CD4-positive, alpha-beta T cell (primary cell): ENCODE measurements at regions not wholly inside any gene's neighbourhood (a gene's known extent, or its start where the extent isn't known, plus 50 kb on each side); places are given as distances from the start of the nearest gene placed in this dataset.
"Not testable (repeated sequence)": the region's sequence is repeated elsewhere in the genome, so short reads cannot be mapped to it uniquely, and the experiment has no call there.

Experiments
- ATAC-seq: fragments of 200-7000 bp; cut with Tn5 transposase; one replicate; pipeline ENCODE4 v1.10.0; 2022; ENCODE audit warnings: mild to moderate bottlenecking; ENCODE audit not compliant: poor library complexity
- CTCF ChIA-PET: fragments of 350-600 bp; sonication (Branson Sonifier 250); formaldehyde crosslinking; loops from one replicate; lab custom pipeline; 2021; ENCODE audit warnings: antibody characterized with exemption, inconsistent platforms; lab: Charles Lee
- POLR2A ChIA-PET: fragments of 350-600 bp; sonication (Branson Sonifier 250); formaldehyde crosslinking; loops from one replicate; lab custom pipeline; 2021; ENCODE audit warnings: antibody characterized with exemption, inconsistent platforms; lab: Charles Lee
- DNase-seq, 14 experiments: peaks; one replicate each; pipeline ENCODE4 v3.0.0-alpha.2; 2013 to 2020; ENCODE audit warnings: mixed read lengths in 2 of 14
- H3K27ac ChIP-seq, 2 donors: one replicate each; pipeline versions ENCODE4 v1.5.1 to v1.7.0; 2013; ENCODE audit warnings: low read length in 2 of 2, low read depth in 1 of 2, mild to moderate bottlenecking in 1 of 2
- H3K27me3 ChIP-seq, 2 experiments: 1 replicate in 1 of 2; 2 replicates in 1 of 2; pipeline versions ENCODE4 v1.6.1 to v1.7.0; 2013; ENCODE audit warnings: low read length in 2 of 2, control low read depth in 1 of 2, mild to moderate bottlenecking in 1 of 2, moderate library complexity in 1 of 2; ENCODE audit not compliant: insufficient read depth in 2 of 2, control insufficient read depth in 1 of 2
- H3K36me3 ChIP-seq: one replicate; pipeline ENCODE4 v1.6.1; 2013; ENCODE audit warnings: low read length, control low read depth; ENCODE audit not compliant: insufficient read depth
- H3K4me1 ChIP-seq: one replicate; pipeline ENCODE4 v1.6.1; 2013; ENCODE audit warnings: low read length, control low read depth; ENCODE audit not compliant: insufficient read depth
- H3K4me3 ChIP-seq: one replicate; pipeline ENCODE4 v1.5.1; 2013; ENCODE audit warnings: mild to moderate bottlenecking, low read length, moderate library complexity
- H3K9me3 ChIP-seq, 2 experiments: 1 replicate in 1 of 2; 2 replicates in 1 of 2; pipeline versions ENCODE4 v1.6.1 to v1.7.0; 2013; ENCODE audit warnings: low read length in 2 of 2, mild to moderate bottlenecking in 2 of 2, control low read depth in 1 of 2, moderate library complexity in 1 of 2; ENCODE audit not compliant: control insufficient read depth in 1 of 2, insufficient read depth in 1 of 2
- H3K27ac Mint-ChIP-seq: one replicate; pipeline ENCODE4 v1.8.0; 2020; ENCODE audit warnings: mixed read lengths
- H3K27me3 Mint-ChIP-seq: one replicate; pipeline ENCODE4 v1.8.0; 2021; ENCODE audit warnings: mixed read lengths
- H3K36me3 Mint-ChIP-seq: one replicate; pipeline ENCODE4 v1.8.0; 2021; ENCODE audit warnings: low read depth, mixed read lengths
- H3K4me1 Mint-ChIP-seq: one replicate; pipeline ENCODE4 v1.8.0; 2021; ENCODE audit warnings: low read depth, mixed read lengths
- H3K4me3 Mint-ChIP-seq: one replicate; pipeline ENCODE4 v1.8.0; 2020; ENCODE audit warnings: mild to moderate bottlenecking, mixed read lengths
- H3K9me3 Mint-ChIP-seq: one replicate; pipeline ENCODE4 v1.8.0; 2020; ENCODE audit warnings: mixed read lengths
- CTCF ChIP-seq: fragments of 200-600 bp; IDR thresholded peaks from one replicate; pipeline ENCODE4 v1.8.0; 2022; ENCODE audit warnings: antibody characterized with exemption, mild to moderate bottlenecking
- intact Hi-C, 2 experiments: fragments of 100-400 bp; cut with DNase I in 1 of 2; cut with micrococcal nuclease in 1 of 2; formaldehyde crosslinking; loops; one replicate each; pipeline versions ENCODE4 v1.15.1 to v1.9.0; 2023 to 2025; cut with DNase I, micrococcal nuclease

- ChIA-PET CTCF (no interaction called here), POLR2A (no interaction called here)
- Histone ChIP-seq H3K4me3 (no peak overlapping the region), H3K4me1 (no peaks in the 10 kb centered on the region), H3K36me3 (no peaks in the 10 kb centered on the region), H3K27me3 (no peaks in the 10 kb centered on the region), H3K27ac (no peak overlapping the region), H3K9me3 (no peaks in the 10 kb centered on the region)
- TF ChIP-seq CTCF = no peak
- H3K27me3 Mint-ChIP-seq = no peaks in the 10 kb centered on the region
- no peak for ATAC-seq
- DNase-seq = no peak
- intact Hi-C loops = loop anchor here in 1 of 2 experiments (10.0 kb wide), 1 partner anchor 1071 kb away; the partner anchor contains the start of gene CITED2
- H3K4me1 Mint-ChIP-seq = no peaks in the 10 kb centered on the region
- H3K9me3 Mint-ChIP-seq = no peaks in the 10 kb centered on the region
- H3K4me3 Mint-ChIP-seq = no peak overlapping the region
- no peak overlapping the region for H3K27ac Mint-ChIP-seq
- no peaks in the 10 kb centered on the region for H3K36me3 Mint-ChIP-seq
These were observed 1071.1 kb upstream of the CITED2 start for GRCh38 chr6:140445474-140446004.

GRCh38 chr6:140443112-140443511 lies 1068.7 kb upstream of the CITED2 start:
- H3K27me3 Mint-ChIP-seq, H3K27me3 ChIP-seq, POLR2A ChIA-PET, H3K27ac Mint-ChIP-seq, H3K36me3 Mint-ChIP-seq, H3K9me3 ChIP-seq, H3K4me1 Mint-ChIP-seq, DNase-seq, H3K4me1 ChIP-seq, H3K27ac ChIP-seq, ATAC-seq, CTCF ChIA-PET, H3K4me3 ChIP-seq, H3K36me3 ChIP-seq, H3K4me3 Mint-ChIP-seq, H3K9me3 Mint-ChIP-seq: not testable (repeated sequence)
- intact Hi-C loops = loop anchor here in 1 of 2 experiments (10.0 kb wide), 1 partner anchor 1068 kb away; the partner anchor contains the start of gene CITED2

- intact Hi-C loops = loop anchor here in 1 of 2 experiments (10.0 kb wide), 1 partner anchor 1066 kb away; the partner anchor contains the start of gene CITED2
- no peak for TF ChIP-seq CTCF
- no peaks in the 10 kb centered on the region for H3K36me3 Mint-ChIP-seq
- Histone ChIP-seq H3K27ac (no peak overlapping the region), H3K9me3 (no peaks in the 10 kb centered on the region), H3K4me3 (no peak overlapping the region), H3K4me1 (no peaks in the 10 kb centered on the region), H3K36me3 (no peaks in the 10 kb centered on the region), H3K27me3 (no peaks in the 10 kb centered on the region)
- H3K27me3 Mint-ChIP-seq = no peaks in the 10 kb centered on the region
- no peak overlapping the region for H3K27ac Mint-ChIP-seq
- no peak for ATAC-seq
- no peak overlapping the region for H3K4me3 Mint-ChIP-seq
- peak in 4 of 14 experiments; percentile 2 to 8 (median 6) for DNase-seq
- H3K4me1 Mint-ChIP-seq = no peaks in the 10 kb centered on the region
- ChIA-PET POLR2A (no interaction called here), CTCF (no interaction called here)
- H3K9me3 Mint-ChIP-seq = no peaks in the 10 kb centered on the region
These were observed 1066.8 kb upstream of the CITED2 start for GRCh38 chr6:140441256-140441655.
